Skeletal muscle tissue (tissue), 3 donors: ENCODE measurements at regions not wholly inside any gene's neighbourhood (a gene's known extent, or its start where the extent isn't known, plus 50 kb on each side); places are given as distances from the start of the nearest gene placed in this dataset.
A peak's percentile ranks its signal among the peaks of the same experiment; 100 is the strongest.

ENCODE experiments used
- H3K27ac ChIP-seq: one replicate; pipeline ENCODE4 v1.7.0; 2013; ENCODE audit warnings: mild to moderate bottlenecking, low read depth, low read length, inconsistent platforms
- H3K27me3 ChIP-seq, 3 donors: one replicate each; pipeline ENCODE4 v1.7.0; 2013; ENCODE audit warnings: low read length in 3 of 3; ENCODE audit not compliant: control insufficient read depth in 3 of 3, insufficient read depth in 3 of 3
- H3K36me3 ChIP-seq, 3 donors: one replicate each; pipeline ENCODE4 v1.7.0; 2013; ENCODE audit warnings: low read length in 3 of 3; ENCODE audit not compliant: control insufficient read depth in 3 of 3, insufficient read depth in 3 of 3
- H3K4me1 ChIP-seq, 3 donors: one replicate each; pipeline ENCODE4 v1.7.0; 2013; ENCODE audit warnings: low read length in 3 of 3, mild to moderate bottlenecking in 3 of 3; ENCODE audit not compliant: control insufficient read depth in 3 of 3, insufficient read depth in 3 of 3
- H3K4me3 ChIP-seq, 3 donors: one replicate each; pipeline ENCODE4 v1.7.0; 2013; ENCODE audit warnings: low read length in 3 of 3
- H3K9ac ChIP-seq, 3 donors: one replicate each; pipeline ENCODE4 v1.7.0; 2013; ENCODE audit warnings: low read length in 3 of 3, mild to moderate bottlenecking in 3 of 3, moderate library complexity in 2 of 3, low read depth in 1 of 3
- H3K9me3 ChIP-seq, 3 donors: one replicate each; pipeline ENCODE4 v1.7.0; 2013; ENCODE audit warnings: low read length in 3 of 3; ENCODE audit not compliant: control insufficient read depth in 3 of 3
- donor health status: Osteomylitis.

GRCh38 chr18:39870591-39870990, 2084.4 kb upstream of the PIK3C3 start:
- Histone ChIP-seq H3K36me3 (no peaks in the 10 kb centered on the region), H3K27me3 (no peaks in the 10 kb centered on the region), H3K4me3 (no peak overlapping the region), H3K4me1 (no peaks in the 10 kb centered on the region), H3K9ac (no peak overlapping the region), H3K27ac (no peak overlapping the region), H3K9me3 (no peaks in the 10 kb centered on the region)

DNA sequence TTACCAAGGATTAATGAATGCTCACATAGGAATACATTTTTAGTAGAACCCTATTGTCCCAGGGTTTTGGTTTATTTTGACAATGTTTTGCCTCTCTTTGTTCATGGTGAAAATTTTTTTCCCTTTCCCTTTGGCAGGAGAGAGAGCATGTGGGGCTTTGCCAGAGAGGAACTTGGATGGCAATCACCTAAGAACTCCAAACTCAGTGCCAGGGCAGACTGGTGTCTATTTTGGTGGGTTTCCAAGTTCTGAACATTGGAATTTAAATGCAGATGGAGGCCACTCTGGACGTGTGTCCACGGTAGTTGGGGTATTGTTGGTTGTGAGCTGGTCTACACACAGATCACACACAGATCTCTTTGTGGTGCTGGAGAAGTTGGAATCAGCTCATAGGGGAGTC, 2091.1 kb upstream of the PIK3C3 start:
- Histone ChIP-seq H3K36me3 (no peaks in the 10 kb centered on the region), H3K27me3 (no peaks in the 10 kb centered on the region)

DNA sequence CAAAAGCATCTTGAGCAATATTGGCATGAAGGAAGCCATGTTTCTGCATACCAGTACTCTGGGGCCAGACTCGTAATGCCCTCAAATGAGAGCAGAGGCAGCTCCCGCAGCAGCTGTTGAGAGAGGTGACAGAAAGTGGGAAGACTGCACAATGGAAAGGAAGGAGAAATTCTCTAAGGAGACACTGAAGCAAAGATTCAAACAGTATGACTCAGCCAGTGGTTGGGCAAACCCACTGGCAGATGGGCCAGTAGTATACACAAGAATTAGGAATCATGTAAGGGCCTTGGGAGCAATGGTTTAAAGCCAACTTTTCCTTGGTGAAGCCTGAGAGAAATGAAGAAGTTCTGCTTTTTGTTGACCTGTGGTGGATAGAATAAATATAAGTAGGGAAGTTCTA, 2092.7 kb upstream of the PIK3C3 start:
- Histone ChIP-seq H3K36me3 (no peaks in the 10 kb centered on the region), H3K4me3 (no peak overlapping the region), H3K4me1 (no peaks in the 10 kb centered on the region), H3K9ac (no peak overlapping the region), H3K27ac (no peak overlapping the region), H3K9me3 (no peaks in the 10 kb centered on the region), H3K27me3 (no peaks in the 10 kb centered on the region)

More for the DNA sequence above, 2091.1 kb upstream of the PIK3C3 start:
- Histone ChIP-seq H3K4me3 (no peak overlapping the region), H3K9me3 (no peaks in the 10 kb centered on the region), H3K27ac (no peak overlapping the region), H3K9ac (no peak overlapping the region), H3K4me1 (no peaks in the 10 kb centered on the region)

- H3K9me3 ChIP-seq = no peaks in the 10 kb centered on the region
Observed at GRCh38 chr18:39854291-39854690, 2100.7 kb upstream of the PIK3C3 start.

DNA sequence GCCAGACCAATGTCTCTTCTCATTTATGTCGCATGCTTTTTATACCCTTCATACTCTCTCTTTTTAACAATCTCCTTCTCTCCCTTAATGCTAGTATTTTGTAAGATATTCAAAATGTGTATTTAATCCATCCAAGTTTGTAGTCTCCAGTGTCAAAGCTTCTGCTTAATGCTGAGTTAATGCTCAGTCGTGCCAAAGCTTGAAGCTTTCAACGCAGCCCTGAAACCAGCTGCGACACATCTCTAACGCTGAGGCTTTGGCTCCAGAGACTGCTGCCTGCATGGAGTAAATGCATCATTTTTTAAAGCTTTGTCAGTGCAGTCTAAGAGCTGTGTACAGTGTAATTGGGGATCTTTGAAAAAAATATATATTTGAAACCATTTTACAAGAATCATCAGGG, 2108.8 kb upstream of the PIK3C3 start:
- Histone ChIP-seq H3K9me3 (no peaks in the 10 kb centered on the region), H3K27me3 (peaks cover 0 to 8% (median 6%) of the 10 kb centered on the region in 3 donors), H3K4me3 (no peak overlapping the region), H3K9ac (no peak overlapping the region), H3K4me1 (peaks cover 0 to 3% (median 0%) of the 10 kb centered on the region in 3 donors), H3K27ac (no peak overlapping the region), H3K36me3 (no peaks in the 10 kb centered on the region)

More at GRCh38 chr18:39854291-39854690, 2100.7 kb upstream of the PIK3C3 start:
- H3K27ac ChIP-seq = no peak overlapping the region
- H3K27me3 ChIP-seq = peaks cover 0 to 2% (median 0%) of the 10 kb centered on the region in 3 donors
- H3K36me3 ChIP-seq = no peaks in the 10 kb centered on the region
- H3K4me3 ChIP-seq = no peak overlapping the region
- H3K4me1 ChIP-seq = no peaks in the 10 kb centered on the region
- no peak overlapping the region for H3K9ac ChIP-seq

DNA sequence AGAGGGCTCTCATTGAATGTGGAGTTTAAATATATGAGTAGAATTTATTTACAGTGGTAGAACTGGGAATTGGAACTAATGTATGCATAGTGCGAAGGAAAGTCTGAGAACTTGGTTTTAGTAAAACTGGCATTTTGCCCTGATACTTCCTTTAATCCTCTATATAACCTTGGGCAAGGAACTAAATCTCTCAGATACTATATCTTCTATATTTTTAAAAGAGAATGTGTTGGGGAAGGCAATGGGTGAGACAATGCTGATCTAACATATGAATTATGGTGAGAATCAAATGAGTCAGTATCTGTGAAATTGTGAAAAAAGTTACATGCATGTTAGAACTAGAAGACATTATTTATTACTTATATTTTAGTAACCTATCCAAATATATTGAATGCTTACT, 2109.4 kb upstream of the PIK3C3 start:
- Histone ChIP-seq H3K4me3 (no peak overlapping the region), H3K36me3 (no peaks in the 10 kb centered on the region), H3K27ac (no peak overlapping the region), H3K27me3 (peaks cover 0 to 11% (median 9%) of the 10 kb centered on the region in 3 donors), H3K9ac (no peak overlapping the region), H3K9me3 (no peaks in the 10 kb centered on the region), H3K4me1 (peaks cover 0 to 6% (median 0%) of the 10 kb centered on the region in 3 donors)

DNA sequence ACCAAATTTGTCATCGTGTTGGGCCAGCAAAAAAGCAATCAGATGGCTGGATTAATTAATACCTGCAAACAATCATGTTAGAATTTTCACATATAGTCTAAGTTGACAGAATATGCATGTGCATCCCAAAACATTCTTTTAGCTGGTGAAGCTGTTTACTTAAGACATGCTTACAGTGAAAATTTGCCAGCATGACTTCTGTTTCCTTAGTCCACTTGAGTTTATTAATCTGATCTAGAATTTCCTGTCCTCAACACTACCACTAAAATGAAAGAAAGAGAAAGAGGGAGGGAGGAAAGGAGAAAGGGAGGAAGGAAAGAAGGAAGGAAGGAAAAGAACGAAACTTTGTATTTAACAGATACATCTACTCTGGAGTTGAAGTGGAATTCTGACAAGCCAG, 2109.9 kb upstream of the PIK3C3 start:
- Histone ChIP-seq H3K9me3 (no peaks in the 10 kb centered on the region), H3K27me3 (peaks cover 0 to 11% (median 9%) of the 10 kb centered on the region in 3 donors), H3K4me1 (peaks cover 0 to 6% (median 0%) of the 10 kb centered on the region in 3 donors), H3K9ac (no peak overlapping the region), H3K4me3 (no peak overlapping the region), H3K27ac (no peak overlapping the region), H3K36me3 (no peaks in the 10 kb centered on the region)

DNA sequence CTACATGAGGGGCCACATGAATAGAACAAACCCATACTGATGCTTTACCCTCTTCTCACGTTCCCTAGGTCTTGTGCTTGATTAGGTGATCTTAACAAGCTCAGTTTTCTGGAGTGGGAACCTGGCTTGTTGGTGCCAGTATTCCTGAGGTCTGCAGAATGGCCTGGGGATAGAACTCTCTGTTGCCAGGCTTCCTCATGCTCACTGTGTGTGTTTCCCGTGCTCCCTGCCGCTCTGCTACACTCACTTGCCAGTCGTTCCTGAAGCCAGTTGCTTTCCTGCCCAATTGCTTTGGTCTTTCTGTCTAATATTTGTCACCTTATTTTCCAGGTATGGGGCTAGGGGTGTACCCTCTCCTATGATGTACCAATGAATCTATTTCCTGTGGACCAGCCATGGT, 2111.5 kb upstream of the PIK3C3 start:
- no peaks in the 10 kb centered on the region for H3K36me3 ChIP-seq
- peaks cover 0 to 6% (median 0%) of the 10 kb centered on the region in 3 donors for H3K4me1 ChIP-seq
- H3K27me3 ChIP-seq = peaks cover 0 to 9% (median 9%) of the 10 kb centered on the region in 3 donors
- no peak overlapping the region for H3K27ac ChIP-seq
- H3K9ac ChIP-seq = no peak overlapping the region
- H3K9me3 ChIP-seq = no peaks in the 10 kb centered on the region
- H3K4me3 ChIP-seq = no peak overlapping the region

DNA sequence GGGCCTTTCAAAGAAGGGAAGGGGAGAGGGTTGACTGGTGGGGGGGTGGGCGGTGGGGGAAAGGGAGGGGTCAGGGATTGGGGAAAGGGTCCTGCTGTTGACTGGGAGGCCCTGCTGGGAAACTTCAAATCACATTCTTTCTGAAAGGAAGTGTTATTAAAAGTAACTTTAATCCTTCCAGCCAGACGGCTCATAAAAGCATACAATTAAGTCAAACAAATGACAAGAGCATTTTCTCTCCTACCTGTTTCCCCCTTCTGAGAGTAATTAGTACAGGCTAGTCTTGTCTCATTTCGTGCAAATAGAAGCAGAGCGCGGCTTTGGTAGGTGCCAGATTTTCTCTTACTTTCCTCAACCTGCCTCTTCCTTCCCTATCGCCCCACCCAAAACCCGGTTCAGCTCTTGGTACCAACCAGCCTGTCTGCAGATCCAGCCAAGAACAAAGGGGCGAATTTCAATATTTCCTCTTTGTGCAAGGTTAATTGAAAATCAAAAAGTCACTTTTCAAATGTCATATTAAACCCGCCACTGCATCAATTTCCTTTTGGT, 2112.6 kb upstream of the PIK3C3 start:
- no peaks in the 10 kb centered on the region for H3K36me3 ChIP-seq
- peaks cover 0 to 6% (median 0%) of the 10 kb centered on the region in 3 donors for H3K4me1 ChIP-seq
- peaks cover 0 to 9% (median 9%) of the 10 kb centered on the region in 3 donors for H3K27me3 ChIP-seq
- no peaks in the 10 kb centered on the region for H3K9me3 ChIP-seq
- no peak overlapping the region for H3K27ac ChIP-seq
- H3K9ac ChIP-seq = no peak overlapping the region
- H3K4me3 ChIP-seq = no peak overlapping the region

GRCh38 chr18:39841482-39842365, 2113.3 kb upstream of the PIK3C3 start:
- no peak overlapping the region for H3K9ac ChIP-seq
- H3K4me3 ChIP-seq = peak overlapping the region in 1 of 3 donors; percentile 7
- H3K36me3 ChIP-seq = no peaks in the 10 kb centered on the region
- H3K4me1 ChIP-seq = peaks cover 0 to 6% (median 0%) of the 10 kb centered on the region in 3 donors
- H3K9me3 ChIP-seq = no peaks in the 10 kb centered on the region
- H3K27me3 ChIP-seq = peaks cover 0 to 9% (median 9%) of the 10 kb centered on the region in 3 donors
- H3K27ac ChIP-seq = no peak overlapping the region
